ENCODE measurements at regions not wholly inside any gene's neighbourhood (a gene's known extent, or its start where the extent isn't known, plus 50 kb on each side); places are given as distances from the start of the nearest gene placed in this dataset.

DNA sequence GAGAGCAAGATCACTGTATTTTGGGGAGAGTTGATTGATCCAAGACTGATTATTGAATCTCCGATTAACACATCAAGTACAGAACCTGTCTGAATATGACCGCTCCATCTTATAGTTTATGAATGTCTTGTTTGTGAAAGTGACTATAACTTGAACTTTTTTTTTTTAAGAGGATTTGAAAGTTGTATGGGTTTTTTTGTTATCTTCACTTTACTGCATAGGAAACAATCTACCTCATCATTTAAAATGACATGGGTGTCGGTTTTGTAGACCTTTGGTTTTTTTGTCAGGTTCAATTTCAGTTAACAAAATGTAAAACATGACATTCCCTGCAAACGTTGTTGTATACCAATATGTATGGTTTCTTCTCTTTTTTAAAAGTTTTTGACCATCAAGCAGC is 103.0 kb upstream of the NUDT6 start:
- TF ChIP-seq, protein P1, sequence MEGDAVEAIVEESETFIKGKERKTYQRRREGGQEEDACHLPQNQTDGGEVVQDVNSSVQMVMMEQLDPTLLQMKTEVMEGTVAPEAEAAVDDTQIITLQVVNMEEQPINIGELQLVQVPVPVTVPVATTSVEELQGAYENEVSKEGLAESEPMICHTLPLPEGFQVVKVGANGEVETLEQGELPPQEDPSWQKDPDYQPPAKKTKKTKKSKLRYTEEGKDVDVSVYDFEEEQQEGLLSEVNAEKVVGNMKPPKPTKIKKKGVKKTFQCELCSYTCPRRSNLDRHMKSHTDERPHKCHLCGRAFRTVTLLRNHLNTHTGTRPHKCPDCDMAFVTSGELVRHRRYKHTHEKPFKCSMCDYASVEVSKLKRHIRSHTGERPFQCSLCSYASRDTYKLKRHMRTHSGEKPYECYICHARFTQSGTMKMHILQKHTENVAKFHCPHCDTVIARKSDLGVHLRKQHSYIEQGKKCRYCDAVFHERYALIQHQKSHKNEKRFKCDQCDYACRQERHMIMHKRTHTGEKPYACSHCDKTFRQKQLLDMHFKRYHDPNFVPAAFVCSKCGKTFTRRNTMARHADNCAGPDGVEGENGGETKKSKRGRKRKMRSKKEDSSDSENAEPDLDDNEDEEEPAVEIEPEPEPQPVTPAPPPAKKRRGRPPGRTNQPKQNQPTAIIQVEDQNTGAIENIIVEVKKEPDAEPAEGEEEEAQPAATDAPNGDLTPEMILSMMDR (conservative IDR thresholded peaks at IDR 0.05; ENCODE audit: low read depth, low read length), result no peak
- TF ChIP-seq CEBPB (IDR thresholded peaks at IDR 0.05; ENCODE audit: low read depth, low read length) (no peak), CHD1 (IDR thresholded peaks at IDR 0.05; ENCODE audit: low read depth, low read length) (no peak), POLR2A (IDR thresholded peaks at IDR 0.05; ENCODE audit: low read depth, low read length) (no peak), BHLHE40 (IDR thresholded peaks at IDR 0.05; ENCODE audit: low read depth, low read length) (no peak), RAD21 (IDR thresholded peaks at IDR 0.05; ENCODE audit: low read length) (no peak), MXI1 (IDR thresholded peaks at IDR 0.05; ENCODE audit: borderline replicate concordance, low read depth, low read length) (no peak), FOS (IDR thresholded peaks at IDR 0.05; ENCODE audit: low read depth, low read length) (no peak), MAZ (IDR thresholded peaks at IDR 0.05; ENCODE audit: borderline replicate concordance, low read depth, low read length) (no peak), MAFK (IDR thresholded peaks at IDR 0.05; ENCODE audit: low read depth, low read length) (no peak), RCOR1 (IDR thresholded peaks at IDR 0.05; ENCODE audit: insufficient replicate concordance, low read length) (no peak), SMC3 (IDR thresholded peaks at IDR 0.05; ENCODE audit: low read depth, low read length) (no peak)
- TF ChIP-seq, protein P2, sequence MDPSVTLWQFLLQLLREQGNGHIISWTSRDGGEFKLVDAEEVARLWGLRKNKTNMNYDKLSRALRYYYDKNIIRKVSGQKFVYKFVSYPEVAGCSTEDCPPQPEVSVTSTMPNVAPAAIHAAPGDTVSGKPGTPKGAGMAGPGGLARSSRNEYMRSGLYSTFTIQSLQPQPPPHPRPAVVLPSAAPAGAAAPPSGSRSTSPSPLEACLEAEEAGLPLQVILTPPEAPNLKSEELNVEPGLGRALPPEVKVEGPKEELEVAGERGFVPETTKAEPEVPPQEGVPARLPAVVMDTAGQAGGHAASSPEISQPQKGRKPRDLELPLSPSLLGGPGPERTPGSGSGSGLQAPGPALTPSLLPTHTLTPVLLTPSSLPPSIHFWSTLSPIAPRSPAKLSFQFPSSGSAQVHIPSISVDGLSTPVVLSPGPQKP (IDR thresholded peaks at IDR 0.05; ENCODE audit: borderline replicate concordance, low read depth, low read length), result no peak
